Stimulated activated naive CD8-positive, alpha-beta T cell treated with anti-CD3 and anti-CD28 coated beads, Interleukin-15, amount 100 ng/mL, for 72 hours (primary cell): ENCODE measurements at regions not wholly inside any gene's neighbourhood (a gene's known extent, or its start where the extent isn't known, plus 50 kb on each side); places are given as distances from the start of the nearest gene placed in this dataset.

Experiments used
- ATAC-seq: fragments of 150-1000 bp; cut with Tn5 transposase; 2 replicates; pipeline ENCODE4 v1.10.0; 2021; ENCODE audit warnings: mild to moderate bottlenecking, moderate library complexity
- DNase-seq, 2 donors: peaks; one replicate each; pipeline ENCODE4 v3.0.0; 2021 to 2022
- H3K27ac Mint-ChIP-seq, 2 donors: one replicate each; pipeline ENCODE4 v1.8.0; 2022; ENCODE audit warnings: mild to moderate bottlenecking in 2 of 2, mixed read lengths in 2 of 2, moderate library complexity in 2 of 2
- H3K27me3 Mint-ChIP-seq: one replicate; pipeline ENCODE4 v1.8.0; 2022; ENCODE audit warnings: mixed read lengths
- H3K4me1 Mint-ChIP-seq: one replicate; pipeline ENCODE4 v1.8.0; 2022; ENCODE audit warnings: mild to moderate bottlenecking, mixed read lengths
- H3K4me3 Mint-ChIP-seq, 2 donors: one replicate each; pipeline ENCODE4 v1.8.0; 2022; ENCODE audit warnings: mild to moderate bottlenecking in 2 of 2, mixed read lengths in 2 of 2, moderate library complexity in 1 of 2
- H3K9me3 Mint-ChIP-seq, 2 donors: one replicate each; pipeline ENCODE4 v1.8.0; 2022; ENCODE audit warnings: mixed read lengths in 2 of 2

- H3K4me3 Mint-ChIP-seq = no peak overlapping the region
- no peaks in the 10 kb centered on the region for H3K27me3 Mint-ChIP-seq
- DNase-seq (no peak), ATAC-seq (no peak)
- no peaks in the 10 kb centered on the region for H3K9me3 Mint-ChIP-seq
- H3K27ac Mint-ChIP-seq = no peak overlapping the region
- no peaks in the 10 kb centered on the region for H3K4me1 Mint-ChIP-seq
Measured at GRCh38 chr4:8526363-8526855, 53.8 kb upstream of the GPR78 start.

GRCh38 chr4:8528713-8529112 lies 51.5 kb upstream of the GPR78 start:
- H3K27ac Mint-ChIP-seq = no peak overlapping the region
- DNase-seq (no peak), ATAC-seq (peak; percentile 33)
- no peaks in the 10 kb centered on the region for H3K4me1 Mint-ChIP-seq
- H3K4me3 Mint-ChIP-seq = no peak overlapping the region
- H3K9me3 Mint-ChIP-seq = peaks cover 0 to 2% of the 10 kb centered on the region in 2 donors
- H3K27me3 Mint-ChIP-seq = no peaks in the 10 kb centered on the region
